Upper lobe of left lung (tissue), 4 donors: ENCODE measurements at regions not wholly inside any gene's neighbourhood (a gene's known extent, or its start where the extent isn't known, plus 50 kb on each side); places are given as distances from the start of the nearest gene placed in this dataset.

ENCODE experiments used
- EP300 ChIP-seq, 4 donors: sonication (generic); formaldehyde crosslinking; IDR thresholded peaks; one replicate each; pipeline ENCODE4 v1.5.1; 2017; ENCODE audit warnings: antibody characterized with exemption in 4 of 4, control low read depth in 2 of 4
- POLR2A ChIP-seq, 4 donors: fragments of 450-650 bp; IDR thresholded peaks; one replicate each; pipeline ENCODE4 v1.5.1; 2016 to 2017; ENCODE audit warnings: antibody characterized with exemption in 4 of 4, mild to moderate bottlenecking in 2 of 4
- POLR2AphosphoS5 ChIP-seq, 2 donors: sonication (generic); formaldehyde crosslinking; IDR thresholded peaks; one replicate each; pipeline ENCODE4 v1.5.1; 2017; ENCODE audit warnings: antibody characterized with exemption in 2 of 2
- TF ChIP-seq, protein P1 (sequence below), 6 experiments: fragments of 450-650 bp in 4 of 6; fragments of 200-600 bp in 2 of 6; sonication (generic) in 2 of 6; IDR thresholded peaks; one replicate each; pipeline ENCODE4 v1.5.1; 2016 to 2019; ENCODE audit warnings: antibody characterized with exemption in 6 of 6

DNA sequence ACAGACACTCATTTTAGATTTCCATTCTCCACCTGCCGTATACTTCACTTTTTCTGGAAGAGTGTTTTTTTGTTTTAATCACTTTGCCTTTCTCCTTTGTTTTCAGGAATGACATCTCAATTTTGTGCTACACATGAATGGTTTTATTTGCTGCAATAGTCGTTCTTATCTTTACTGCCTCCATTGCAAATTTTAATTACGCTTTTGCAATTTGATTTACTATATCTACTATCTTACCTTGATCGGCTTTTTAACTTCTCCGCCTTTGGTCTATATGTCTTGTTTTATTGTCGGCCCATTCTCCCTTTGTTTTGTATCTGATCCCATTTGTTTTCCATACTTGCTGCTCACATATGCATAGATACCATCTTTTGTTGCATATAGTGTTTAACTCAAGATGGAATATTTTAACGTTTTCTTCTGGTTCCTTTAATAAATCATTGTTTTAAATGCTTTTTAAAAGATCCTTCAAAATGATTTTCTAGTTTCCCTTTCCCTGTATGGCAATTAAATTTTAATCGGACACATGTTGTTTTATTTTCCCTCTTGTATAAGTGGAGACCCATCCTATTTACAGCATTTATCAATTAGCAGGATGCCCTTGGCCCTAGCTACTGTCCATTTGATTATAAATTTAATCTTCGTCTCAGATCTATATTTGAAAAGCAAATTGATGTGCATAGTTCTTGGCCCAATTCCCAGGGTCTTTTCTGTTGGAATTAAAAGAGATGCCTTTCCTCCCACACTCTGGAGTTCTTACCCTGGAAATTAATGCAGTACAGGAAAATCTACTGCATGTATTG is 97.2 kb upstream of the CNTN4 start:
- TF ChIP-seq POLR2A (IDR thresholded peaks at IDR 0.05): no peak
- TF ChIP-seq, protein P1, sequence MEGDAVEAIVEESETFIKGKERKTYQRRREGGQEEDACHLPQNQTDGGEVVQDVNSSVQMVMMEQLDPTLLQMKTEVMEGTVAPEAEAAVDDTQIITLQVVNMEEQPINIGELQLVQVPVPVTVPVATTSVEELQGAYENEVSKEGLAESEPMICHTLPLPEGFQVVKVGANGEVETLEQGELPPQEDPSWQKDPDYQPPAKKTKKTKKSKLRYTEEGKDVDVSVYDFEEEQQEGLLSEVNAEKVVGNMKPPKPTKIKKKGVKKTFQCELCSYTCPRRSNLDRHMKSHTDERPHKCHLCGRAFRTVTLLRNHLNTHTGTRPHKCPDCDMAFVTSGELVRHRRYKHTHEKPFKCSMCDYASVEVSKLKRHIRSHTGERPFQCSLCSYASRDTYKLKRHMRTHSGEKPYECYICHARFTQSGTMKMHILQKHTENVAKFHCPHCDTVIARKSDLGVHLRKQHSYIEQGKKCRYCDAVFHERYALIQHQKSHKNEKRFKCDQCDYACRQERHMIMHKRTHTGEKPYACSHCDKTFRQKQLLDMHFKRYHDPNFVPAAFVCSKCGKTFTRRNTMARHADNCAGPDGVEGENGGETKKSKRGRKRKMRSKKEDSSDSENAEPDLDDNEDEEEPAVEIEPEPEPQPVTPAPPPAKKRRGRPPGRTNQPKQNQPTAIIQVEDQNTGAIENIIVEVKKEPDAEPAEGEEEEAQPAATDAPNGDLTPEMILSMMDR (IDR thresholded peaks at IDR 0.05): no peak
- no peak for TF ChIP-seq POLR2AphosphoS5 (IDR thresholded peaks at IDR 0.05)
- TF ChIP-seq EP300 (IDR thresholded peaks at IDR 0.05): no peak
